SK-N-SH (cell line): ENCODE measurements at regions not wholly inside any gene's neighbourhood (a gene's known extent, or its start where the extent isn't known, plus 50 kb on each side); places are given as distances from the start of the nearest gene placed in this dataset.

Experiments used
- CTCF ChIA-PET: fragments of 300-600, 350-600 bp; formaldehyde crosslinking; extraction: SDS; loops from one replicate; lab custom pipeline; 2021; lab: Yijun Ruan, JAX
- POLR2A ChIA-PET: fragments of 350-600 bp; sonication (Branson Sonifier 250); formaldehyde crosslinking; extraction: SDS; loops from one replicate; lab custom pipeline; 2020; ENCODE audit warnings: antibody characterized with exemption, inconsistent platforms; lab: Yijun Ruan, JAX
- DNase-seq: peaks from one replicate; pipeline ENCODE4 v3.0.0; 2012
- H2AFZ ChIP-seq: fragments of 200-600 bp; sonication (generic); 2 replicates; pipeline ENCODE4 v1.8.1; 2016; ENCODE audit warnings: antibody characterized with exemption, mild to moderate bottlenecking, low read depth
- H3F3A ChIP-seq: fragments of 200-600 bp; sonication (generic); replicated peaks from 2 replicates; pipeline ENCODE3; 2016; ENCODE audit warnings: antibody characterized with exemption, mild to moderate bottlenecking; ENCODE audit not compliant: insufficient read depth
- H3K27ac ChIP-seq, 2 experiments: fragments of 200-500 bp in 1 of 2; fragments of 200-600 bp in 1 of 2; sonication (Bioruptor generic) in 1 of 2; sonication (generic), shearing (Covaris generic) in 1 of 2; 2 replicates each; pipeline versions ENCODE4 v1.5.1 to v1.6.1; 2014 to 2016; ENCODE audit warnings: low read depth in 2 of 2, inconsistent platforms in 1 of 2, low read length in 1 of 2, mild to moderate bottlenecking in 1 of 2, mixed read lengths in 1 of 2
- H3K27me3 ChIP-seq: fragments of 200-600 bp; sonication (generic), shearing (Covaris generic); 2 replicates; pipeline ENCODE4 v1.6.1; 2016; ENCODE audit warnings: mixed run types; ENCODE audit not compliant: insufficient read depth
- H3K36me3 ChIP-seq, 2 experiments: fragments of 200-500 bp in 1 of 2; fragments of 200-600 bp in 1 of 2; sonication (Bioruptor generic) in 1 of 2; sonication (generic) in 1 of 2; replicated peaks in 1 of 2; 2 replicates each; pipeline versions ENCODE3 to v1.5.1; 2014 to 2016; ENCODE audit warnings: low read length in 1 of 2, mild to moderate bottlenecking in 1 of 2; ENCODE audit not compliant: insufficient read depth in 2 of 2, control insufficient read depth in 1 of 2
- H3K4me1 ChIP-seq, 2 experiments: fragments of 200-500 bp in 1 of 2; fragments of 200-600 bp in 1 of 2; sonication (Bioruptor generic) in 1 of 2; sonication (generic), shearing (Covaris generic) in 1 of 2; 2 replicates each; pipeline versions ENCODE4 v1.5.1 to v1.6.1; 2014 to 2016; ENCODE audit warnings: low read depth in 1 of 2, low read length in 1 of 2, mixed run types in 1 of 2; ENCODE audit not compliant: insufficient read depth in 2 of 2, control insufficient read depth in 1 of 2
- H3K4me2 ChIP-seq: fragments of 200-600 bp; sonication (generic), shearing (Covaris generic); 2 replicates; pipeline ENCODE4 v1.6.1; 2017; ENCODE audit warnings: mixed run types
- H3K4me3 ChIP-seq, 2 experiments: fragments of 200-500 bp in 1 of 2; fragments of 200-600 bp in 1 of 2; sonication (Bioruptor generic) in 1 of 2; sonication (generic), shearing (Covaris generic) in 1 of 2; 2 replicates each; pipeline versions ENCODE4 v1.5.1 to v1.8.1; 2014 to 2016; ENCODE audit warnings: low read depth in 2 of 2, inconsistent platforms in 1 of 2, low read length in 1 of 2, mild to moderate bottlenecking in 1 of 2, mixed read lengths in 1 of 2, moderate library complexity in 1 of 2
- H3K79me2 ChIP-seq: fragments of 200-600 bp; sonication (generic); 2 replicates; pipeline ENCODE4 v1.8.1; 2017; ENCODE audit warnings: mild to moderate bottlenecking; ENCODE audit not compliant: insufficient read depth
- H3K9ac ChIP-seq: fragments of 200-600 bp; sonication (generic); 2 replicates; pipeline ENCODE4 v1.6.1; 2017; ENCODE audit warnings: mixed run types
- H3K9me2 ChIP-seq: fragments of 200-600 bp; sonication (generic); 2 replicates; pipeline ENCODE4 v1.6.1; 2017; ENCODE audit warnings: mixed run types
- H3K9me3 ChIP-seq: fragments of 200-600 bp; sonication (generic); 2 replicates; pipeline ENCODE4 v1.6.1; 2017; ENCODE audit warnings: mixed run types, mild to moderate bottlenecking, moderate library complexity
- H4K20me1 ChIP-seq: fragments of 200-600 bp; sonication (generic); 2 replicates; pipeline ENCODE4 v1.6.1; 2017; ENCODE audit warnings: mild to moderate bottlenecking, mixed run types; ENCODE audit not compliant: insufficient read depth
- CTCF ChIP-seq: fragments of 200-600 bp; sonication (generic); IDR thresholded peaks from 2 replicates; pipeline ENCODE4 v1.6.1; 2017; ENCODE audit warnings: antibody characterized with exemption, mild to moderate bottlenecking, moderate library complexity
- EP300 ChIP-seq, 2 experiments: IDR thresholded peaks; 2 replicates each; pipeline versions ENCODE4 v1.4.0 to v1.6.1; 2012; ENCODE audit warnings: borderline replicate concordance in 1 of 2, low read depth in 1 of 2, low read length in 1 of 2
- EZH2phosphoT487 ChIP-seq: fragments of 200-600 bp; sonication (generic); IDR thresholded peaks from 2 replicates; pipeline ENCODE4 v1.6.1; 2017; ENCODE audit warnings: low read depth, mixed run types, mild to moderate bottlenecking, antibody characterized with exemption, moderate library complexity, borderline replicate concordance
- FOSL2 ChIP-seq: IDR thresholded peaks from 2 replicates; pipeline ENCODE4 v1.4.0; 2012; ENCODE audit warnings: low read depth, mild to moderate bottlenecking, moderate library complexity, borderline replicate concordance
- FOXM1 ChIP-seq: IDR thresholded peaks from 2 replicates; pipeline ENCODE4 v1.4.0; 2012; ENCODE audit warnings: low read depth, mild to moderate bottlenecking
- GATA2 ChIP-seq: sonication (generic); formaldehyde crosslinking; IDR thresholded peaks from 2 replicates; pipeline ENCODE4 v1.5.0; 2020; ENCODE audit warnings: mild to moderate bottlenecking, missing genetic modification reagents
- JUND ChIP-seq: IDR thresholded peaks from 2 replicates; pipeline ENCODE4 v1.4.0; 2012
- MEF2A ChIP-seq: IDR thresholded peaks from 2 replicates; pipeline ENCODE4 v1.4.0; 2012; ENCODE audit warnings: low read depth, borderline replicate concordance
- MXI1 ChIP-seq: IDR thresholded peaks from 2 replicates; pipeline ENCODE4 v1.6.1; 2012; ENCODE audit warnings: mild to moderate bottlenecking, low read depth, low read length, improper control_type of control experiment
- POLR2AphosphoS5 ChIP-seq: IDR thresholded peaks from 2 replicates; pipeline ENCODE4 v1.6.1; 2012; ENCODE audit warnings: low read depth, low read length
- RAD21 ChIP-seq: IDR thresholded peaks from 2 replicates; pipeline ENCODE4 v1.6.1; 2012; ENCODE audit warnings: mild to moderate bottlenecking, low read length
- RCOR1 ChIP-seq: fragments of 150-350 bp; IDR thresholded peaks from 2 replicates; pipeline ENCODE4 v1.6.1; 2017; ENCODE audit warnings: antibody characterized with exemption, low read length
- RFX5 ChIP-seq: IDR thresholded peaks from 2 replicates; pipeline ENCODE4 v1.6.1; 2012; ENCODE audit warnings: mild to moderate bottlenecking, improper control_type of control experiment, low read length
- SIN3A ChIP-seq: IDR thresholded peaks from 2 replicates; pipeline ENCODE4 v1.6.1; 2012; ENCODE audit warnings: low read depth, mild to moderate bottlenecking, low read length, moderate library complexity, borderline replicate concordance
- SMC3 ChIP-seq: IDR thresholded peaks from 2 replicates; pipeline ENCODE4 v1.6.1; 2012; ENCODE audit warnings: low read depth, low read length, improper control_type of control experiment
- TEAD4 ChIP-seq: IDR thresholded peaks from 2 replicates; pipeline ENCODE4 v1.4.0; 2012; ENCODE audit warnings: mild to moderate bottlenecking, borderline replicate concordance; ENCODE audit not compliant: insufficient read depth
- USF1 ChIP-seq: IDR thresholded peaks from 2 replicates; pipeline ENCODE4 v1.4.0; 2012; ENCODE audit warnings: low read depth, borderline replicate concordance
- YY1 ChIP-seq: IDR thresholded peaks from 2 replicates; pipeline ENCODE4 v1.4.0; 2012; ENCODE audit warnings: low read depth, mild to moderate bottlenecking
- WGBS: methylation state at CpG from one replicate; pipeline ENCODE4 v1.1.6; 2017; ENCODE audit warnings: low lambda C conversion rate; 5-methylcytosine and 5-hydroxymethylcytosine counted together
- TF ChIP-seq, protein P1 (sequence below): fragments of 150-350 bp; IDR thresholded peaks from 2 replicates; pipeline ENCODE4 v1.6.1; 2017; ENCODE audit warnings: antibody characterized with exemption, low read length, low read depth, borderline replicate concordance

GRCh38 chr2:122194546-122194945, 439.1 kb downstream of the TSN start:
- POLR2A ChIA-PET = no interaction called here
- WGBS = 28% methylated on average over 2 of the region's 2 CpGs
- Histone ChIP-seq H3F3A (no peaks in the 10 kb centered on the region), H2AFZ (no peak overlapping the region), H3K4me2 (no peak overlapping the region), H3K79me2 (no peaks in the 10 kb centered on the region), H3K36me3 (no peaks in the 10 kb centered on the region), H3K9ac (no peak overlapping the region), H3K4me3 (no peak overlapping the region), H3K27ac (no peak overlapping the region), H3K9me2 (no peaks in the 10 kb centered on the region), H4K20me1 (no peaks in the 10 kb centered on the region), H3K4me1 (peaks cover 3 to 4% of the 10 kb centered on the region in 2 experiments; a peak in 2 of 4 replicates), H3K27me3 (no peaks in the 10 kb centered on the region), H3K9me3 (no peaks in the 10 kb centered on the region)
- CTCF ChIA-PET = interaction anchor here (1.6 kb wide), 1 partner anchor 8 kb away, joined by 5 read pairs; no protein-coding TSS in a partner anchor
- DNase-seq = no peak
- no peak for TF ChIP-seq SIN3A
- TF ChIP-seq GATA2 (CRISPR knock-in tag) = no peak
- no peak for TF ChIP-seq MXI1
- TF ChIP-seq POLR2AphosphoS5 = no peak

DNA sequence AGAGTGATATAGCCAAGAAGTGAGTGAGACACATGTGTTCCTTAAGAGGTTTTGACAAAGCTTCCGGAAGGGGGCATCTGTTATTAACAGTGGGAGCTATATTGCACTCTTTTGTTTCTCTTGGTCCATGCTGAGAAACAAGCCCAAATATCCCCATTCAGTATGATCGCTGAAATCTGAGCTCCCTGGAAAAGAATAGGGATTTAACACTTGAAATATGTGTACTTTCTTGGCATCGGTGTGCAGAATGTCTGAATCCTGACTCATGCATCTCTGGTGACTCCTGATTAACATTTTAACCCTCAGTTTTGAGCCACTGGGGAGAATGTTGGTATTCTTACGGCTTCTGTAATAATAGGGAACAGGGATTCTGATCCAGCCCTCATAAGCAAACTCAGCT, 448.1 kb downstream of the TSN start:
- Histone ChIP-seq H3K27ac (no peak overlapping the region), H3K9ac (no peak overlapping the region), H3F3A (no peaks in the 10 kb centered on the region), H3K79me2 (no peaks in the 10 kb centered on the region), H4K20me1 (no peaks in the 10 kb centered on the region), H3K9me2 (no peaks in the 10 kb centered on the region), H3K4me1 (no peaks in the 10 kb centered on the region; a peak in 1 of 4 replicates), H3K4me3 (no peak overlapping the region), H3K36me3 (no peaks in the 10 kb centered on the region), H3K27me3 (no peaks in the 10 kb centered on the region), H2AFZ (no peak overlapping the region), H3K9me3 (no peaks in the 10 kb centered on the region), H3K4me2 (no peak overlapping the region)
- TF ChIP-seq EZH2phosphoT487 (no peak), RFX5 (no peak), TEAD4 (no peak), USF1 (no peak)
- WGBS = 25% methylated on average over 4 of the region's 4 CpGs
- no peak for DNase-seq
- ChIA-PET POLR2A (no interaction called here), CTCF (interaction anchor here (1.4 to 1.5 kb wide), 2 partner anchors 9 to 12 kb away, joined by 5 to 8 read pairs; no protein-coding TSS in a partner anchor)

- Histone ChIP-seq H3K9me2 (no peaks in the 10 kb centered on the region), H3K79me2 (no peaks in the 10 kb centered on the region), H3K4me3 (no peak overlapping the region), H3K27ac (no peak overlapping the region), H4K20me1 (no peaks in the 10 kb centered on the region), H3K27me3 (no peaks in the 10 kb centered on the region), H3K4me2 (no peak overlapping the region), H3K9me3 (no peaks in the 10 kb centered on the region), H3K4me1 (no peaks in the 10 kb centered on the region; a peak in 1 of 4 replicates), H2AFZ (no peak overlapping the region), H3K9ac (no peak overlapping the region), H3F3A (no peaks in the 10 kb centered on the region), H3K36me3 (no peaks in the 10 kb centered on the region)
- ChIA-PET CTCF (no interaction called here), POLR2A (no interaction called here)
- DNase-seq = no peak
- WGBS = 18% methylated on average over 2 of the region's 2 CpGs
- no peak for TF ChIP-seq JUND
- no peak for TF ChIP-seq FOXM1
- no peak for TF ChIP-seq POLR2AphosphoS5
- TF ChIP-seq CTCF = no peak
- no peak for TF ChIP-seq YY1
- no peak for TF ChIP-seq SIN3A
- TF ChIP-seq FOSL2 = no peak
- TF ChIP-seq MEF2A = no peak
- no peak for TF ChIP-seq SMC3
- TF ChIP-seq EP300 (IDR thresholded peaks at IDR 0.05; ENCODE audit: borderline replicate concordance in 1 of 2, low read depth in 1 of 2, low read length in 1 of 2) = no peak
- no peak for TF ChIP-seq RFX5
- TF ChIP-seq RAD21 = no peak
- no peak for TF ChIP-seq GATA2 (CRISPR knock-in tag)
- no peak for TF ChIP-seq RCOR1
- TF ChIP-seq, protein P1, sequence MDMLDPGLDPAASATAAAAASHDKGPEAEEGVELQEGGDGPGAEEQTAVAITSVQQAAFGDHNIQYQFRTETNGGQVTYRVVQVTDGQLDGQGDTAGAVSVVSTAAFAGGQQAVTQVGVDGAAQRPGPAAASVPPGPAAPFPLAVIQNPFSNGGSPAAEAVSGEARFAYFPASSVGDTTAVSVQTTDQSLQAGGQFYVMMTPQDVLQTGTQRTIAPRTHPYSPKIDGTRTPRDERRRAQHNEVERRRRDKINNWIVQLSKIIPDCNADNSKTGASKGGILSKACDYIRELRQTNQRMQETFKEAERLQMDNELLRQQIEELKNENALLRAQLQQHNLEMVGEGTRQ = no peak
These were observed 450.2 kb downstream of the TSN start for GRCh38 chr2:122205641-122206040.
